HG03280 (cell line): ENCODE measurements at regions not wholly inside any gene's neighbourhood (a gene's known extent, or its start where the extent isn't known, plus 50 kb on each side); places are given as distances from the start of the nearest gene placed in this dataset.
"Not testable (repeated sequence)": the region's sequence is repeated elsewhere in the genome, so short reads cannot be mapped to it uniquely, and the experiment has no call there.

Experiments
- ATAC-seq: cut with Tn5 transposase; IDR thresholded peaks from one replicate; pipeline ENCODE4 v1.9.1; 2021; ENCODE audit warnings: mild to moderate bottlenecking, moderate library complexity; ENCODE audit not compliant: unreplicated experiment

DNA sequence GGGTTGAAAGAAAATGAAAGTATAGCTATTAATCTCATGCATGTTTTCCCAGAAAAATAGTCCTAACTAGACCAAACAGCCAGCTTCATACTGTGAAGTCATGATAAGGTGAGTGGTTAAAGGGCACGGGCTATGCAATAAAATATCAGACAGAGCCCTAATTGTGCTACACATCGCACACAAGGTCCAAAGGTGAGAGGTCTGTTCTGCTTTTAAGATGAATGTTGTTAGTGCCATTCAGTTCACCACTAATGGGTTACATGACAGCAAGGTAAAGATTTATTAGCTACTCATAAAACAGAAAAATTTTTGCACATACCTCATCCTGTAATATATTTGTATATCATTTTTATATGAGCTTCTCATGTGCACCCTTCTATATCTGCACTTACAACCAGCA, 105.0 kb upstream of the STK17B start:
- ATAC-seq = no peak

DNA sequence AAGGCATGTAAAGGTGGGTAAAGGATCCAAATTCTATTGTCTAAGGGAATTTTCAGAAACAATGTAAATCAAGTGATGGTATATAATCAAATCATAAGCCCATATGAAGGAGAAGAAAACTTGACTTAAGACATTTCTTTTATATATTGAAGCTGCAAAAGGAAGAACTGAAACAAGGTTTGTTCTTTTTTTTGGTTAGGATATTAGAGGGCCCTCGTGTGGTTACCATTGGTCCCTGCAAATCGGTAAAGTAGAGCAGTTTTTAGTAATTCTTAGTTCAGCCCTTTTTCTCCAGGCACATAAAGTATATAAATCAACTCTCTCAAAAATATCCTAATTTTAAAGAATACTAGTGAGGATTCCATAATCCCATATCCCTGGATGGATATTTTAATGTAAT, 105.6 kb upstream of the STK17B start:
- no peak for ATAC-seq

DNA sequence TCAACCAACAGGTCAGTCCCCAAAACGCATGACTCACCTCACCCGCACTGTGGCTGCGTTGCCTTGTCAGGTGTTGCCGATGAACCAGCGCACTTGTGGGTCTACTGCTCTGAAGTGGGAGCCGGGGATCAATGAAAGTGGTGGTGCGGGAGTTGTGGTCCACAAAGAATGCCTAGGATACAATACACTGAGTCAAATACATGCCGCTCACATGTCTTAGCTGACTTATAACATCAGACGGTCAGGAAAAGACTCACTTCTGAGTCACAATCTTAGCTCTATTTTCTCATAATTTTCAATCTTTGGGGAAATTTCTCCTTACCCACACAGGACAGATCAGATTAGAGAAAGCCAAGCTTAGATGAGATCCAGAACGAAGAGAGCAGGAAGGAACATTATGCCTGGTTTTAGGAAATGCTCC, 107.1 kb upstream of the STK17B start:
- ATAC-seq = no peak

DNA sequence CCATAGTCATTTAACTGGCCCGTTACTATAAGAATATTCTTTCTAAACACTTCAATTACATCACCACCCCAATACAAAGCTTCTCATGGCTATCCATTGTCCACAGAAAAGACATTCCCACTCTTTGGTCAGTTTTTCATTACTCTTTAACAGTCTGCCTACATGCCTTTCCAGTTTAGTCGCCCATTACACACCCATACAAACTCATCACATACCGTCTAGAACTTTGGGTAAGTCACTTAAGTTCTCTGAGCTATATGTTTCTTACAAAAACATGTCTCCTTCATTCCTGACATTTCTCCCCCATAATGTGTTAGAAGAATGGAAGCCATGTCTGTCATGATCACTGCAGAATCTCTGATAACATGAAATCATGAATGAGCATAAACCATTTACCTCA, 108.2 kb upstream of the STK17B start:
- ATAC-seq = no peak

DNA sequence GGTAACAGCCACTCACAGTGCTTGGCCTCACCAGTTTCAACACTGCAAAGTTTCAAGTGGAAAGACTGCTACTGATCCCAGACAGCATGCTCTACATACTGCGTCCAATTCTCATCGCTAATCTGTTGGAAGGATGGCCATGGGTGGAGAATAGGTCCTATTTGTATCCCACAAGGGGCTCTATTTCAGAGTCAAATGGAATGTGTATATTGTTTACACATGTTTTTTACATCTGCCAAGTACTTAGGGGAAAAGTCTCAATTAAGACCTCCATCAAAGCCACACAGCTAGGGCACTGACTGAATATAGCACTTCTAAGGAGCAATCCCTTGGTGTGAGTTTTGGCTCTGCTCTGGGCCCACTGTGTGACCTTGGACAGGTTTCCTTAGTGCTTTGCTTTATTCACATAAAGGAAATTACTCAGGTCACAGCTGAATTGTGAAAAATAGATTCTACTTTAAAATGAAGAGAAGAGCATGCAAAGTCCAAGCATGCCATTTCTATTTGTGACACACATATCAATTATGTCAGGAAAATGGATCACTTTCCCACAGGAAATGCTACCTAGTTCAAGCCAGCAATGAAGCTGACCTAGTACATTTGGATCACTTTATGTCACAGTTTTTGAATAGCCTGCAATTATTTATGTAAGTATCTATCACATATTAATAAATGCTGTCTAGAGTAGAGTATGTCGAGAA, 112.9 kb upstream of the STK17B start:
- ATAC-seq = no peak

DNA sequence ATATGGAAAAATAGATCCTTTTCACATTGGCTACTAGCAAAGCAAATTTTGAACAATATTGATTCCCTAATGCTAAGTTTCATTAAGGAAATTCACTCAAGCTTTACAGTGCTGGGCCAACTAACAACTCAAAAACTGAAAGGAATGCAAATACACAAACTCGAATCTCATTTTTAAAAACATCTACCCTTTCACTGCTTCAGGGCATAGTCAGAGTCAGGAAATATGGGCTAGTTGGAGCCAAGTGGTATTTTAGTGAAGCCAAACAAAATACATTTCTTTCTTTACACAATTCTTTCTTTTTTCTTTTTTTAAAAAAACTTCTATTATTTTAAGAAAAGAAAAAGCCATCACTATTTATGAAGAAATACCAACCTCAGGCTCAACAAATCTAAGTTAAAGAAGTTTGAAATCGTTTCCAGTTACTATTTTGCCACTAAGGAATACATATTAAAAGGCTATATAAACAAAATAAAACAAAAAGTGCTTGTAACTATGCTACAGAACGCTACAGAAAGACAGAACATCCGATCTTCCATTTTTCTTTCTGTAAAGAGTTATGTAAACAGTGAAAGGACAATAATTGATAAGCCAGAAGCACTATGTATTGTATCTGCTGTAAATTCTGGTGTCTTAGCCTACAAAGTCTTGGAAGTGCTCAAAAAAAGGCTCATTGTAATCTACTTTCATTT, 113.6 kb upstream of the STK17B start:
- no peak for ATAC-seq

DNA sequence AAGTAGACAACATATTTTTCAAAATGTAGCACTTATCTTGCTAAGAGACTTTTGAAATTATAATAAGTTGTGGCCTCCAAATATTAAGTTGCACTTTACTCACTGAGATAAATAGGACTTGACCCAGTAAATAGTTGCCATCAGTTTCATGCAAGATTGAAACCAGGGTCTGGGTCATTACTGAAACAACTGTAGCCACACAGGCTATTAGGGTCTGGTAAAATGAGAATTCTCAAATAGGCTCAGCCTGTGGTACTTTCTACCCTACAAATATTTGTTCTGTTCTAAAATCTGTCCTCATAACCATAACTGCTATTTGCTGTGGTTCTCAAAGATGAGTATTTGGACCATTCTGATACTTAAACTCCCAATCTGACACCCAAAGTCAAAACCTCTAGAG, 115.4 kb upstream of the STK17B start:
- peak; percentile 62 for ATAC-seq

DNA sequence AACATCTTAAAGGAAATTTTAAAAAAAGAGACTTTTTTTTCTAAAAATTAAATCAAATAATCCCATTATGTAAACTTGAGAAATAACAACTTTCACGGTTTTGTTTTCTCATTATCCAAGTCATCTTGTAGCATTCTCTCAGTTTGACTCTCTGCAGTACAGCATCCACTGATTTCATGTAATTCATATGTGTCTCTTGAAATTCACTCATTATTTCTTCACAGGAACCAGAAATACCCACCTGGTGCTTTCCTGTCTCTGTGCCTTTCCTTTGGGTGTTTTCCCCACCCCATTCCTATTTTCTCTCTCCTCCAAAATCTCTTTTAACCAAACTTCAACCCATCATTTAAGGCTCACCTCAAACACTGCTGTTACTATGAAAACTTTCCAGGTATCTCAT, 116.1 kb upstream of the STK17B start:
- no peak for ATAC-seq

DNA sequence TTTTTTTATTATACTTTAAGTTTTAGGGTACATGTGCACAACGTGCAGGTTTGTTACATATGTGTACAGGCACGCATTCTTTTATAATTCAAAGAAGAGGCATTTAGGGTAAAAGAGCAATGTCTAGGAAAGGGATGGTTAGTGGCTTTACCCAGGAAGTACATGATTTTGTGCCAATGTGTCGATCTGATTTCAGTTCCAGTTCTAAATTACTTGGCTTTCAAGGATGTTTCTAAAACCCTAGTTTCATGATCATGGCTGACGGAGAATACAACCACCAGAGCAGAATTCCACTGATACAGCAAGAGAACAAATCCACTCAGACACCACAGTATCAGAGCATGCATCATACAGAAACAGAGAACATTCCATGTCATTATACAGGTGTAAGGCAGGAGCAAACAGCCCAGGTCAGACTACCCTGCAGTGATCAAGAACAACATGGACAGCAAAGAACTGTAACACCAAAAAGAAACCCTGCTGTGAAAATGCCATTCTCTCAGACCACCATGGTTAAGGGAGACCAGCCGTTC, 116.7 kb upstream of the STK17B start:
- no peak for ATAC-seq

DNA sequence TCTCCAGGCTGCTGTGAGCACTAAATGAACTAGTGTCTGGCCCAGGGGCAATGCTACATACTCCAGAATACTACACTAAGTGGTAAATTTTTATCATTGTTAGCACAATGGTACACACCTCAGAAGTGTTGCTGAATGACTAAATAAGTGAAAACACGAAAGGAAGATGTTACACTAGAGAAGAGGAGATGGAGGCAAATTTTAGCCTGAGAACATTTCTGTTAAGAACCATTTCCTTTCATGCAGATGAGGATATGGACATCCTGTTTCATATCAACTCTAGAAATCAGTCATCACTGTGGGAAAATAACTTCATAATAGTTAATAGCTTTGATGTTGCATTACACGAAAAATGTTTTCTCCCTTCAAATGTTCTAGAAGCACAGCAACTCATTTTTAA, 117.6 kb upstream of the STK17B start:
- no peak for ATAC-seq

DNA sequence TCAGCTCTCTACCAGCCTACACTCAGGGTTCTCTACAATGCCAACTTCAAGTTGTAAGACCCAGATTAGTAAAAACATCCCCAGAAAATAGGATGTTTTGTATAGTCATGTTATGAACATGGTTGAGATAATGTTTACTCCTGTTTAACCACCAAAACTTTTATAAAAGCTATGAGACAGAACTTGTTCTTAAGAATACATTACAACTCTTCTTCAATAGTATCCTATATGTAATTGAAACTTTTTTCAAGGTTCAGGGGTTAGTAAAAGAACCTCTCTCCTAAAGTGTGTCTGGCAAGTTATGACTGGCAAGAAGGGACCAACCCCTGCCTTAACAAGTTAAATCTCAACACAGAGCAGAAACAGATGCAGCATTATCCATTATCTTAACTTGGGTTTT, 118.8 kb upstream of the STK17B start:
- ATAC-seq = no peak

DNA sequence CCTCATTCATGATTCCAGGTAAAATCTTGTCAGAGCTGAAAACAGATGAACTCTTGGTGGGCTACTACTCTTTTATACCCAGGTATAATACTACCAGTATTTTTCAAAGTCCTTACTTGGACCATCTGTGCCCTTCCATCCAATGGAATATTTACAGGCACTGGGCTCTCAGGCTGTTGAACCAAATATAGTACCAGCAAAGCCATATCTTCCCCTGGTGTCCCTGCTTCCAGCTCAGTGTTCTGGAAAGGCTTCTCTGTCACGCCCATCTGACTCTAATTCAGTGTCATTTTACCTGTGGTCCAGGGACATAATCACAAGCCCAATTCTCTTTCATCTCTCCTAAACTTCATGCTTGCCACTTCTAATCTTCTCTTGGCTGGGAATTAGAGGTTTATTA, 119.2 kb upstream of the STK17B start:
- no peak for ATAC-seq

DNA sequence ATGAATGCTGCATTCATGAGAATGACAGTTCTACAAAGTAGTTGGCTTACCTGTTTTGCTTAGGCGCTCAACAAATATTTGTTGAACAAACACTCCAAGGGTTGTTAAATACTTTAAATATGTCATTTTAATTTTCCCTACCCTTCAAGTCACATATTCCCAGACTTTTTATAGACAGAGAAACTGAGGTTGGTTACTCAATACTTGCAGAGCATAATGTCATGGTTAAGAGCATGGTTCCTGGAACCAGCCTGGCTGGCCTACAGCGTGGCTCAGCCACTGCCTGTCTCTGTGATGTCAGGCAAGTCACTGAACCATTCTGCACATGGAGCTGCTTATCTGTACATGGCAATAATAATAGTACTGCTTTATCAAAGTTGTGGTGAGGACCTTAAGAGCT, 120.0 kb upstream of the STK17B start:
- no peak for ATAC-seq

DNA sequence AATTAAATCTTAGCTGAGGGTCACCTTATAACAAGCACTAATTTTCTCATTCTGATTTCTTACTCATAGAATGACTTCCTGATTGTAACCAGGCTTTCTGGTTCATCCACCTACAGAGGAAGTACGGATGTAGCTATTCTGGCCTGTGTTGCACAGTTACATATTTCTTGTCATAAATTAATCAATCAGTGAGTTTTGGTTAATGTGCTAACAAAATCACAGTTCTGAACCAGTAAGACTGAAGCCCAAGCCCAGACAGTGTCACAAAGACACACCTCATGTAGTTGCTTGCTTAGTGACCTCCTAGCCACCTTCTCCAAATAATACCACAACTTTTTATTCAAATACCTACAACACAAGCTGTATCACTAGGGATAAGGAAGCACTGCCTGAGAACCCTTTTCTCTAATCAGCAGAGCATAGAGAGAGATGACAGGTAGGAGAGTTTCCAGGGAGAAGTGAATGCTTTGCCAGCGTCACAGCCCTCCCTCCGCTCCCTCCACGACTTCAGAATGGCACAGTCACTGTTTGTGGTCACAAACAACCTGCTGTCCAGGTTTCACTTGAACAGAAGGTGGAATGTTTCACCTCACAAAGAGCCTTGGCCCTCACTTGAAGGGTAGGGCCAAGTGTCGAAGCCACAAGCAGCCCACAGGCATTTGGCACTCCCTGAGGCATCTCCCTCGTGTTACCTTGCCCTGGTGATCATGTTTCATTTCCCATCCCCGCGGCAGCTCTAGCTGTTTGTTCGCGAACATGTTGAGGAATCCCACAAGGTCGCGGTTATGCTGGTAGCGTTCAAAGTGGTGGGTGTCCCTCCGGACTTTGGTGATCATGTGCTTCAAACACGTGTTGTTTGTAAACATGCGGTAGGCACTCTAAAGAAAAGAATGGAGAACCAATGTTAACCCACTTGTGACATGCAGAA, 120.8 kb upstream of the STK17B start:
- ATAC-seq = no peak

DNA sequence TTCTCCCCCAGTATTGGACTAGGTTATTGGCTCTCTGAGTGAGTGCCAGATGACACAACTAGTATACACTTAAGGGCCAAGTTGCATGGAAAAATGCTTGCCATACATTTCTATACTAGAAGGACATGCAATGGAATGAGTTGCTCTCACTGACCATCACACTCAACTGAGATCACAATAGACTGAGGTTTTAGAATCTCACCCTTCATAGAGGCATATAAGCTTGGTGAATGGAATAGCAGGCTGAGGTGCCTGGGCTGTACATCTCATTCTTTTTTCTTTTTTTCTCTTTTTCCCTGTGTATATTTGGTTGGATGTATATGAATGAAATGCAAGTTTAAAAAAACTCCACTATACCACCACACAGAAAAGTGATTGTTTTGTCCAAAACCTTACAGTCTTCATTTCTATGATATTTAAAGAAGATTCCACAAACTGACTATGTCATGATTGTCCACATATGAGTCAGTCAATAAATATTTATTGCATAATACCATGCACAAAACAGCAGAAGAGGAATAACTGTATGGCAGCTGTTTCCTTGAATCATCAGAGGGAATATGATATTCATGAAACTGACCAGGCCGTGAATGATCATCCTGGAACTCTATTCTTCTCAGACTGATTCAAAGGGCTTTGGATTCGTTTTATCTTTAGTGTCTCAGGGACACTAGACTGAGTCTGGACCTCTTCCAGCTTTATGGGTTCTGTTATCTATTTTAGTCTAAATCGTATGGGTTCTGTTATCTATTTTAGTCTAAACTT, 122.6 kb upstream of the STK17B start:
- no peak for ATAC-seq

DNA sequence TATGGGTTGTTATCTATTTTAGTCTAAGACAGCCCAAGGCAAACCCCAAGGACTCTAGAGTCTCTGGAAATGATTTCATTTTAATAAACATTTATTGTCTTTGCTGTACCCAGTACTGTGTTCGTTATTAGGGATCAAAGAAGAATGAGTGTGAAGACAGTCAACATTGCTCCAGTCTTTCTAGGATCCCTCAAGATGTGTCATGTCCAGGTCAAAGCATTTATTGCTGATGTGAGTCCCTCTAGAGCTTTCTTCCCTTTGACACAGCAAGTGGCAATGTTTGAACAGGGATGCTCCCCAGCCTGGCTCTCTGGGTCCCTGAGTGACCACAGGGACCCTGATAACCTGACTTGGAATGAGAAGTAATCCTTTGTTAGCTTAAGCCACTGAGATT, 123.1 kb upstream of the STK17B start:
- ATAC-seq = no peak

DNA sequence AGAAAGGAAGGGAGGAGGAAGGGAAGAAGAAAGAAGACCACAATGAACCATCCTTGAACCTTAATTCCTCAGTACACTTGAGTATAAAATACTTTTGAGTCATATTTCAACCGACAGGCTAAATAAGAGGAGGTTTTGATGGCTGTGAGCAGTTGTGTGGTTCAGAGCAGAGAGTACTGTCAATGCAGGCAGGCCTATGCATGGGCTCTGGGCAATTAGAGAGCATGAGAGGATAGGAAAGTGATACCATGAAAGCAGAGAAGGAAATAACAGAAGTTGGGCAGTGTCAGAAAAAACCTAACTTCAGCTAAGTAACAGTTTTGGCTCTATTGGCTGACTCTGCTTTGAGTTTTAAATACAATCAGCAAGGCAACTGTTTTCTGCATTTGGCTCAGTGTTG, 123.6 kb upstream of the STK17B start:
- peak; percentile 54 for ATAC-seq

DNA sequence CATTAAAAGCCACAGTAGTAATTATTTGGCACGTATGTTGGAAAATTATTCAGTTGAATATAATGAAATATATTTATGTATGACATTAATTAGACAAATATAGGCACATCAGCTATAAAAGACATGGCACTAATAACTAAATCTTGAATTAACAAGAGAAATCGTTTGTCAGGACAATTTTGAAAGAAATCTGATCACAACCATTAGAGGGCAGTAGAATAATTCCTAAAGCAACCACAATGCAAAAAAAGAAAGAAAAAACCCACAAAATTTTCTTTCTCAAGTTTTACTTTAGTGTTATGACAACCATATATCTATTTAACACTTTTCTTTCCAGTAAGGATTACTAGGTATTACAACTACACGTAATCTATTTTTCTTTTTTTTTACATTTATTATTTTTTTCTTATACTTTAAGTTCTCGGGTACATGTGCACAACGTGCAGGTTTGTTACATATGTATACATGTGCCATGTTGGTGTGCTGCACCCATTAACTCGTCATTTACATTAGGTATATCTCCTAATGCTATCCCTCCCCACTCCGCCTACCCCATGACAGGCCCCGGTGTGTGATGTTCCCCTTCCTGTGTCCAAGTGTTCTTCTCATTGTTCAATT, 126.8 kb upstream of the STK17B start:
- ATAC-seq = not testable (repeated sequence)

DNA sequence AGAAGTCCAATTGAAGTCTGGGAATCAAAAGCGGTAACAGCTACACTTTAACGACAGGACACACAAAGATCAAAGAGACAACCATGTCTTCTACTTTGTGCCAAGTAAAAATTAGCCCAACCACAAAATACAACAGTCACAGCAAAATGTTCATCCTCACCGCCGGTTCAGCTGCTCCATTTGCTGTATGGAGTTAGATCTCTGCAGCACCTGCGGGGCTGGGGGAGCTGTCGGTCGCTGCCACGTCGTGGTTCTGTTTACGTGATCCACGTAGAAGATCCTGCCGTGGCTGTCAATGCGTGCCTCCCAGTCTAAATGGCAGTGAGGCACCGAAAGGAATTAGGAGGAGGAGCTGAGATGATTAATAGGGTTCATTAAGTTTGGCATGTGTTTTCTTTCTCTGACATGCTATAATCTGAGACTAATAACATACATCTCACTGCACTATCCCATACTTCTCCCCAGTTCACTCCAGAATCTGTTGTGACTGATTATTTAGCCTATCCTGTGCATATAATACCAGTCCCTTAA, 136.5 kb upstream of the STK17B start:
- ATAC-seq = no peak

DNA sequence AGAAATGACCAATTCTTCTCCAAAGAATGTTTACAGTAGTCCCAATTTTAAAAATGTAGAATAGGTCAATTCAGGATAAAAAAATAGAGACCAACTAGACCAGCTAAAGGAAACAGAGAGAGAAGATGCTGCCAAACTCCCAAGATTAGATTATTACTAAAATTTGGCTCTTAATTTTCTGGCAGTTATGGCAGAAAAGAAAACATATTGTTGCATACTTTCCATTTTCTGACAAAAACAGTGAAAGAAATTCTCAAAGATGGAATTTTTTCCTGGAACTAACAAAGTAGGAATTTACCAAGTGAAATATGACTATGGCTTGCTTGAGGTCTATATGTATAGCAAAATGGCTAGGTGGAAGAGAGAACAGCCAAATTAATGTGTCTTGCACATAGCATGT, 138.3 kb upstream of the STK17B start:
- no peak for ATAC-seq
